Mesenchymal stem cell (in vitro differentiated cells and primary cell): ENCODE measurements at regions not wholly inside any gene's neighbourhood (a gene's known extent, or its start where the extent isn't known, plus 50 kb on each side); places are given as distances from the start of the nearest gene placed in this dataset.

Source experiments
- DNase-seq: peaks from one replicate; pipeline ENCODE4 v3.0.0-alpha.2; 2013
- H2AFZ ChIP-seq: one replicate; pipeline ENCODE4 v1.6.1; 2013; ENCODE audit warnings: low read depth, mild to moderate bottlenecking, control low read depth, inconsistent platforms, low read length, moderate library complexity
- H2AK5ac ChIP-seq: 2 replicates; pipeline ENCODE4 v1.6.1; 2013; ENCODE audit warnings: low read length, moderate library complexity, mild to moderate bottlenecking, inconsistent platforms; ENCODE audit not compliant: severe bottlenecking
- H2BK120ac ChIP-seq: one replicate; pipeline ENCODE4 v1.6.1; 2013; ENCODE audit warnings: low read depth, mild to moderate bottlenecking, inconsistent platforms, low read length, moderate library complexity
- H2BK12ac ChIP-seq, 2 experiments: one replicate each; pipeline ENCODE4 v1.6.1; 2013; ENCODE audit warnings: inconsistent platforms in 2 of 2, low read length in 2 of 2, mild to moderate bottlenecking in 2 of 2, moderate library complexity in 2 of 2, control low read depth in 1 of 2
- H2BK15ac ChIP-seq: one replicate; pipeline ENCODE4 v1.6.1; 2013; ENCODE audit warnings: mild to moderate bottlenecking, low read depth, inconsistent platforms; ENCODE audit not compliant: poor library complexity, severe bottlenecking
- H2BK5ac ChIP-seq: 2 replicates; pipeline ENCODE4 v1.6.1; 2013; ENCODE audit warnings: low read depth, mild to moderate bottlenecking, low read length, control low read depth, inconsistent platforms; ENCODE audit not compliant: poor library complexity, severe bottlenecking
- H3K14ac ChIP-seq, 2 experiments: one replicate each; pipeline ENCODE4 v1.6.1; 2013; ENCODE audit warnings: inconsistent platforms in 2 of 2, low read length in 2 of 2, control low read depth in 1 of 2, mild to moderate bottlenecking in 1 of 2, moderate library complexity in 1 of 2
- H3K18ac ChIP-seq, 2 experiments: one replicate each; pipeline ENCODE4 v1.6.1; 2013; ENCODE audit warnings: inconsistent platforms in 2 of 2, low read length in 2 of 2, control low read depth in 1 of 2, low read depth in 1 of 2, mild to moderate bottlenecking in 1 of 2
- H3K23ac ChIP-seq, 2 experiments: one replicate each; pipeline ENCODE4 v1.6.1; 2013; ENCODE audit warnings: inconsistent platforms in 2 of 2, low read length in 2 of 2, mild to moderate bottlenecking in 2 of 2, moderate library complexity in 2 of 2, control low read depth in 1 of 2
- H3K27ac ChIP-seq: 2 replicates; pipeline ENCODE4 v1.5.1; 2013; ENCODE audit warnings: mild to moderate bottlenecking, moderate library complexity, low read length, control low read depth, inconsistent platforms; ENCODE audit not compliant: poor library complexity, severe bottlenecking
- H3K27me3 ChIP-seq, 2 experiments: 2 replicates each; pipeline versions ENCODE4 v1.6.1 to v1.7.0; 2013; ENCODE audit warnings: low read length in 2 of 2, mild to moderate bottlenecking in 2 of 2, moderate library complexity in 2 of 2, control low read depth in 1 of 2, inconsistent platforms in 1 of 2; ENCODE audit not compliant: control insufficient read depth in 1 of 2, insufficient read depth in 1 of 2
- H3K36me3 ChIP-seq, 2 experiments: 2 replicates each; pipeline versions ENCODE4 v1.6.1 to v1.7.0; 2013; ENCODE audit warnings: low read length in 2 of 2, control low read depth in 1 of 2, inconsistent platforms in 1 of 2, low read depth in 1 of 2, mild to moderate bottlenecking in 1 of 2; ENCODE audit not compliant: insufficient read depth in 2 of 2, control insufficient read depth in 1 of 2
- H3K4ac ChIP-seq, 2 experiments: one replicate each; pipeline ENCODE4 v1.6.1; 2013; ENCODE audit warnings: inconsistent platforms in 2 of 2, low read length in 2 of 2, mild to moderate bottlenecking in 2 of 2, moderate library complexity in 2 of 2, control low read depth in 1 of 2, low read depth in 1 of 2
- H3K4me1 ChIP-seq: 2 replicates; pipeline ENCODE4 v1.6.1; 2013; ENCODE audit warnings: low read depth, low read length, control low read depth; ENCODE audit not compliant: control insufficient read depth, insufficient read depth
- H3K4me2 ChIP-seq: 2 replicates; pipeline ENCODE4 v1.6.1; 2013; ENCODE audit warnings: low read length, mild to moderate bottlenecking, inconsistent platforms; ENCODE audit not compliant: poor library complexity, severe bottlenecking
- H3K4me3 ChIP-seq, 2 experiments: 2 replicates each; pipeline versions ENCODE4 v1.5.1 to v1.7.0; 2013; ENCODE audit warnings: low read length in 2 of 2, mild to moderate bottlenecking in 2 of 2, control low read depth in 1 of 2, low read depth in 1 of 2; ENCODE audit not compliant: insufficient read depth in 1 of 2
- H3K79me1 ChIP-seq: replicated peaks from 2 replicates; pipeline ENCODE4 v1.6.1; 2013; ENCODE audit warnings: mild to moderate bottlenecking, control low read depth, low read length, inconsistent platforms; ENCODE audit not compliant: poor library complexity, severe bottlenecking
- H3K9ac ChIP-seq: 2 replicates; pipeline ENCODE4 v1.7.0; 2013; ENCODE audit warnings: mild to moderate bottlenecking, low read length, moderate library complexity
- H3K9me3 ChIP-seq: 2 replicates; pipeline ENCODE4 v1.7.0; 2013; ENCODE audit warnings: mild to moderate bottlenecking, low read length; ENCODE audit not compliant: control insufficient read depth
- H4K8ac ChIP-seq: one replicate; pipeline ENCODE4 v1.6.1; 2013; ENCODE audit warnings: inconsistent platforms, mild to moderate bottlenecking, low read length, moderate library complexity
- H4K91ac ChIP-seq: one replicate; pipeline ENCODE4 v1.6.1; 2013; ENCODE audit warnings: mild to moderate bottlenecking, low read length, inconsistent platforms
- WGBS: methylation state at CpG from one replicate; pipeline ENCODE4 v1.1.7; 2013; ENCODE audit warnings: mixed read lengths; 5-methylcytosine and 5-hydroxymethylcytosine counted together

DNA sequence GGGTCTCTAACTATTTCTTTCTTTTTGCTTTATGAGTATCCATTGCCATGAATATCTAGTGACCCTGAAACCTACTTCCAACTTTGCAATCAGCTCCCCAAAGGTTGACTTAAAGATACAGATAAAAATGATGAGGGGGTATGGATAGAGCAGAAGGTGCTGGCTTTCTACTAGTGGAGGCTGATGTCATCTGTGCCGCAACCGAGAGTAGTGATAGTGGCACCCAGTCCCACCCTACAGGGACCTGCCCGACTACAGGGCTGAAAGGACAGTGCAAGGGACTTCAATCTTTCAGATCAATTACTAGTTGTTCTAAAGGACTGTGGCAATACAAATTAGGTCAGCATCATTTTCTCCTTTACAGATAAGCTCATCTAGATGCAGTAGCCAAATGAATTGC lies 806.0 kb downstream of the VRK1 start:
- DNase-seq, result no peak
- no peaks in the 10 kb centered on the region for H3K79me1 ChIP-seq
- no peak overlapping the region for H2AFZ ChIP-seq
- H2BK5ac ChIP-seq, result no peak overlapping the region
- no peak overlapping the region for H3K18ac ChIP-seq
- WGBS, result 95% methylated on average over 3 of the region's 3 CpGs
- H3K4ac ChIP-seq, result no peak overlapping the region
- no peak overlapping the region for H2BK120ac ChIP-seq
- no peak overlapping the region for H2BK15ac ChIP-seq
- peaks cover 7% of the 10 kb centered on the region for H3K9me3 ChIP-seq
- H3K36me3 ChIP-seq, result no peaks in the 10 kb centered on the region
- no peak overlapping the region for H3K4me3 ChIP-seq
- no peaks in the 10 kb centered on the region for H3K27me3 ChIP-seq
- no peak overlapping the region for H3K27ac ChIP-seq
- H4K8ac ChIP-seq, result no peak overlapping the region
- H3K4me1 ChIP-seq, result no peaks in the 10 kb centered on the region
- no peak overlapping the region for H4K91ac ChIP-seq
- no peak overlapping the region for H3K23ac ChIP-seq
- H3K9ac ChIP-seq, result no peak overlapping the region
- no peak overlapping the region for H2BK12ac ChIP-seq
- no peak overlapping the region for H3K4me2 ChIP-seq
- H2AK5ac ChIP-seq, result no peak overlapping the region
- no peak overlapping the region for H3K14ac ChIP-seq

GRCh38 chr14:97604731-97605130 lies 807.5 kb downstream of the VRK1 start:
- Histone ChIP-seq H3K4me1 (no peaks in the 10 kb centered on the region), H3K23ac (no peak overlapping the region), H2AFZ (no peak overlapping the region), H2BK120ac (no peak overlapping the region), H3K27me3 (no peaks in the 10 kb centered on the region), H2AK5ac (no peak overlapping the region), H2BK12ac (no peak overlapping the region), H3K4me2 (no peak overlapping the region), H3K4ac (no peak overlapping the region), H3K18ac (no peak overlapping the region), H4K91ac (no peak overlapping the region), H4K8ac (no peak overlapping the region), H3K9ac (no peak overlapping the region), H3K4me3 (no peak overlapping the region), H2BK5ac (no peak overlapping the region), H2BK15ac (no peak overlapping the region), H3K9me3 (peaks cover 7% of the 10 kb centered on the region), H3K79me1 (no peaks in the 10 kb centered on the region), H3K14ac (no peak overlapping the region), H3K27ac (no peak overlapping the region), H3K36me3 (no peaks in the 10 kb centered on the region)
- WGBS, result 50% methylated on average over 3 of the region's 6 CpGs
- DNase-seq, result no peak

GRCh38 chr14:97618401-97618800 lies 821.2 kb downstream of the VRK1 start:
- H4K91ac ChIP-seq, result no peak overlapping the region
- no peaks in the 10 kb centered on the region for H3K36me3 ChIP-seq
- no peaks in the 10 kb centered on the region for H3K79me1 ChIP-seq
- no peak overlapping the region for H3K4me2 ChIP-seq
- H3K27ac ChIP-seq, result no peak overlapping the region
- no peak overlapping the region for H2BK120ac ChIP-seq
- H3K23ac ChIP-seq, result no peak overlapping the region
- no peak overlapping the region for H3K9ac ChIP-seq
- H2AK5ac ChIP-seq, result no peak overlapping the region
- no peak overlapping the region for H4K8ac ChIP-seq
- no peak overlapping the region for H2BK15ac ChIP-seq
- H3K14ac ChIP-seq, result no peak overlapping the region
- no peak for DNase-seq
- H2AFZ ChIP-seq, result no peak overlapping the region
- no peak overlapping the region for H3K18ac ChIP-seq
- H3K9me3 ChIP-seq, result peaks cover 21% of the 10 kb centered on the region
- 73% methylated on average over 2 of the region's 3 CpGs for WGBS
- no peak overlapping the region for H3K4ac ChIP-seq
- no peaks in the 10 kb centered on the region for H3K4me1 ChIP-seq
- H3K4me3 ChIP-seq, result no peak overlapping the region
- H3K27me3 ChIP-seq, result no peaks in the 10 kb centered on the region
- H2BK12ac ChIP-seq, result no peak overlapping the region
- no peak overlapping the region for H2BK5ac ChIP-seq

DNA sequence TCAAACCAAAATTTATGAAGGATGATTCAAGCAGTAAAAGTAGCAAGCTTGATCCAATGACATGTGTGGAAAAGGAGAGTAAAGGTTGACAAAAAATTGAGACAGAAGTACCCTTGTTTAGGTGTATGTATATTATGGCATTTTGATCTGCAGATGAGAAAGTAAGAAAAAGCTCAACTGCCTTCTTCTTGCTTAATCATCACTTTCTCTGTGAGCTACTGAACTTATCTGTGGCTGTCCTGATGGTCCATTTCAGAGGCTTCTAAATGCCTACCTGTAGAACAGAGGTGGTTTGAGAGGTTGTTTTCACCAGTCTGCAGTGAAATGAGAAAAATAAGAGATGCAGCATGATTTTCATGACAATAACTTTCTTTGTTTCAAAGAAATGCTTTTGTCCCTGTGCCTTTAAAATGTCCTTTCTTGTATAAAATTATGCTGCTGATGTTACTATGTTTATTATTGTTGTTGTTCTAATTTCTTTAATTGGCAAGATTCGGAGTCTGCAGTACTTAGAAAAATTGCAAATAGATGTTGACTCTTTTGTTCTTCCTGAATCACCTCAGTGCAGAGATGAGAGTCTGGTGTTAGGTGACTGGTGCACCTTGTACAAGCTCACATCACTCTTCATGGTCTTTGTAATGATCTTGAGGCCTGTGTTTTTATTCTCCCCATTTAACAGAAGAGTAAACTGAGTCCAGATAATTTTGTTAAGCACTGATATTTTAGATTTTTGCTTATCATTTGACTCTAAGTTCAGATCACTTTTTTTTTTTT lies 821.9 kb downstream of the VRK1 start:
- no peak overlapping the region for H3K23ac ChIP-seq
- no peak overlapping the region for H2BK120ac ChIP-seq
- H4K91ac ChIP-seq, result no peak overlapping the region
- H2AK5ac ChIP-seq, result no peak overlapping the region
- no peaks in the 10 kb centered on the region for H3K27me3 ChIP-seq
- H3K79me1 ChIP-seq, result no peaks in the 10 kb centered on the region
- H2BK15ac ChIP-seq, result no peak overlapping the region
- H3K4me1 ChIP-seq, result no peaks in the 10 kb centered on the region
- H2BK12ac ChIP-seq, result no peak overlapping the region
- H3K14ac ChIP-seq, result no peak overlapping the region
- 43% methylated on average over 1 of the region's 1 CpG for WGBS
- H2BK5ac ChIP-seq, result no peak overlapping the region
- H3K9me3 ChIP-seq, result peaks cover 17% of the 10 kb centered on the region
- H3K4ac ChIP-seq, result no peak overlapping the region
- H3K4me2 ChIP-seq, result no peak overlapping the region
- H2AFZ ChIP-seq, result no peak overlapping the region
- no peak overlapping the region for H3K27ac ChIP-seq
- DNase-seq, result no peak
- no peak overlapping the region for H4K8ac ChIP-seq
- H3K18ac ChIP-seq, result no peak overlapping the region
- H3K4me3 ChIP-seq, result no peak overlapping the region
- no peak overlapping the region for H3K9ac ChIP-seq
- no peaks in the 10 kb centered on the region for H3K36me3 ChIP-seq
